Upper lobe of left lung (tissue), 4 donors: ENCODE measurements at regions not wholly inside any gene's neighbourhood (a gene's known extent, or its start where the extent isn't known, plus 50 kb on each side); places are given as distances from the start of the nearest gene placed in this dataset.

ENCODE experiments used
- EP300 ChIP-seq, 4 donors: sonication (generic); formaldehyde crosslinking; IDR thresholded peaks; one replicate each; pipeline ENCODE4 v1.5.1; 2017; ENCODE audit warnings: antibody characterized with exemption in 4 of 4, control low read depth in 2 of 4
- TF ChIP-seq, protein P1 (sequence below), 6 experiments: fragments of 450-650 bp in 4 of 6; fragments of 200-600 bp in 2 of 6; sonication (generic) in 2 of 6; IDR thresholded peaks; one replicate each; pipeline ENCODE4 v1.5.1; 2016 to 2019; ENCODE audit warnings: antibody characterized with exemption in 6 of 6

DNA sequence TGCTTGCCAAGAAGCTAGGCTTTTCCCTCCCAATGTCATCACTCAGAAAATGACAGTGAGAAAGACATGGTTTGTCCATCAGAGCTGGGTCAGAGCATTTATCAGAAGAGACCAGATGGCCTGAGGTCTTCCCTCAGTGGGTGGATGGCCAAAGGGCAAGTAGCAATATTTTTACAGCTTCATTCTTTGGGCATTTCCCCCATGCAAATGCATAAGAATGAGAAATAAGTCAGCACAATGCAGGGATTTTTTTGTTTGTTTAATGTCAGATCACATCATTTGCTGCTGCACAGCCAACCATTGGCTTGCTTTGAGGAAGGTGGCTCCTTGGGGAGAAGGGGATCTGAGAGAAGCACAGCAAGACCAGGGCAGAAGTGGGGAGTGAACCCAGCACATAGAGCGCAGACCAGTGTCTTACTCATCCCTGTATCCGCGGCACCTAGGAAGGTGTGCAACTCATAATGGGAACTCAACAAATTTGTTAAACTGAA lies 209.6 kb downstream of the SEMA6A start:
- TF ChIP-seq, protein P1, sequence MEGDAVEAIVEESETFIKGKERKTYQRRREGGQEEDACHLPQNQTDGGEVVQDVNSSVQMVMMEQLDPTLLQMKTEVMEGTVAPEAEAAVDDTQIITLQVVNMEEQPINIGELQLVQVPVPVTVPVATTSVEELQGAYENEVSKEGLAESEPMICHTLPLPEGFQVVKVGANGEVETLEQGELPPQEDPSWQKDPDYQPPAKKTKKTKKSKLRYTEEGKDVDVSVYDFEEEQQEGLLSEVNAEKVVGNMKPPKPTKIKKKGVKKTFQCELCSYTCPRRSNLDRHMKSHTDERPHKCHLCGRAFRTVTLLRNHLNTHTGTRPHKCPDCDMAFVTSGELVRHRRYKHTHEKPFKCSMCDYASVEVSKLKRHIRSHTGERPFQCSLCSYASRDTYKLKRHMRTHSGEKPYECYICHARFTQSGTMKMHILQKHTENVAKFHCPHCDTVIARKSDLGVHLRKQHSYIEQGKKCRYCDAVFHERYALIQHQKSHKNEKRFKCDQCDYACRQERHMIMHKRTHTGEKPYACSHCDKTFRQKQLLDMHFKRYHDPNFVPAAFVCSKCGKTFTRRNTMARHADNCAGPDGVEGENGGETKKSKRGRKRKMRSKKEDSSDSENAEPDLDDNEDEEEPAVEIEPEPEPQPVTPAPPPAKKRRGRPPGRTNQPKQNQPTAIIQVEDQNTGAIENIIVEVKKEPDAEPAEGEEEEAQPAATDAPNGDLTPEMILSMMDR (IDR thresholded peaks at IDR 0.05) = no peak
- no peak for TF ChIP-seq EP300 (IDR thresholded peaks at IDR 0.05)
